ENCODE measurements at regions not wholly inside any gene's neighbourhood (a gene's known extent, or its start where the extent isn't known, plus 50 kb on each side); places are given as distances from the start of the nearest gene placed in this dataset.

DNA sequence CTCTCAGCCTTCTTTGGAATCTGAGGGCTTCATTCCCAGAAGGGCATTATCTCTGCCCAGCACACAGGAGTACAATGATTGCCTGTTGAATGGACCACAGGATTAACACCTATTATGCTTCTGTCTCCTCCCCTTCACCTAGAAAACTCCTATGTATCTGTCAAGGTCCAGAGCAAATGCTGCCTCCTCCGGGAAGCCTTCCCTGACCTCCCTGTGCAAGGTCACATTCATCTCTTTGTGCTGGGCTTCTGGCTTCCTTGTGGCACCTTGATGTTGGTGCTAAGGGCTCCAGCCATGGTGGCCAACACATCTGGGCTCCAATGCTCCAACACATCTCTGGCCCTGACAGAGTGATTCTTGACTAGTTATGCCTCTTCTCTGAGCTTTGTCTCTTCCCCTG lies 49.9 kb upstream of the ATP2B2 start:
- no peak for DNase-seq (ENCODE audit: low read depth in 4 of 4, low spot score in 3 of 4)

- DNase-seq (ENCODE audit: low read depth in 4 of 4, low spot score in 3 of 4): no peak
These were observed 50.9 kb upstream of the ATP2B2 start for GRCh38 chr3:10556312-10556711.

DNA sequence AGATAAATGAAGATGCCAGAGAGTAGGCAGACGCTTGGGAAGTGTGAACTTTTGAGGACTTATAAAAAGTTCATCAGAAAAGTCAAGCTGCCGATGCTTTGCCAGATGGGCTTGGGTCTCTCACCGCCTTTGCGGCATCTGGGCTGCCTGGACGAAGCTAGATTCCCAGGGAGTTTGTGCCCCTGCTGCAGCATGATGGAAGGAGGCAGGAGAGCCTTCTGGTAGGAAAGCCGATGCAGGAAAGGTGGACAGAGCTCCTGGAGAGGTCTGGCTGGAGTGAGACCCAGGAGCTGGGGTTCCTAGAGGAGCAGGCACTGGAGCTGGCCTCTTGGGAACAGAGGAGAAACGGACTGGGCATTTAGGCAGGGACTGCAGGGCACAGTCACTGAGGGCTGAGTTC lies 51.9 kb upstream of the ATP2B2 start:
- no peak for DNase-seq (ENCODE audit: low read depth in 4 of 4, low spot score in 3 of 4)

- DNase-seq (ENCODE audit: low read depth in 4 of 4, low spot score in 3 of 4): no peak
These were observed 52.5 kb upstream of the ATP2B2 start for GRCh38 chr3:10557781-10558373.

- DNase-seq (ENCODE audit: low read depth in 4 of 4, low spot score in 3 of 4): no peak
These were observed 53.4 kb upstream of the ATP2B2 start for GRCh38 chr3:10558736-10559135.

DNA sequence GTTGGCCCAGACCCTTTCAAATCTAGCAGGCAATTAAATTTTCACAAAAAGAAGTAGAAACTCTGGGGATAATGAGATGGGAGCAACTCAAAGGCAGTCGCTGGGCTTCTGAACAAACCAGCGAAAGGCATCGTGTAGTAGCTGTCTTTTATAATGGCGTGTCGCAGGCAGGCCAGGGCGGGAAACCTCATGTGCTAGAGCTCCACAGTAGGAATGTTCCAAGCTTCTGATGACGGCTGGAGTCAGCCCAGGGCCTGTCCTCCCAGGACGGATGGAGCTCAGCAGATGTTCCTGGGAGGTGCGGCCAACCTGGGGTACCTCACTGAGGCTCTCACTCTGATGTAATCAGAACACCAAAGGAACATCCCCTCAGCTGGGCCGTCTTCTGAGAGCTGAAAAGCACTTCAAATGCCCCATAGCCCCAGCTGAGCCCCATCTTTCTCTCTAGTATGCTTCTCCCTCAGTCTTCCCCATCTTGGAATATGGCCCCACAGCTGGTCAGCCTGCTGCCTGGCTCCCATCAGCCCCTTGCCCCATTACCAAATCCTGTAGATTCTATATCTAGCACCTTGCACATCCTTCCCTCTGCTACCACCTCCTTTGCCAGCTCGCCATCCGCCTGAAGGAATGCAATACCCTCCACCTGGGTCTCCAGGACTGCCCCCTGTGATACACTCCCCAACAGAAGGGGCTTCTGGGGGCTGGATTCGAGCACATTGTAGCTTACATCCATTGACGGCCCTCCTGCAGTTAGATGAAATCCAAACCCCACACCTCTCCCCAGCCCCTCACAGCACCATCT lies 54.9 kb upstream of the ATP2B2 start:
- no peak for DNase-seq (ENCODE audit: low read depth in 4 of 4, low spot score in 3 of 4)

DNA sequence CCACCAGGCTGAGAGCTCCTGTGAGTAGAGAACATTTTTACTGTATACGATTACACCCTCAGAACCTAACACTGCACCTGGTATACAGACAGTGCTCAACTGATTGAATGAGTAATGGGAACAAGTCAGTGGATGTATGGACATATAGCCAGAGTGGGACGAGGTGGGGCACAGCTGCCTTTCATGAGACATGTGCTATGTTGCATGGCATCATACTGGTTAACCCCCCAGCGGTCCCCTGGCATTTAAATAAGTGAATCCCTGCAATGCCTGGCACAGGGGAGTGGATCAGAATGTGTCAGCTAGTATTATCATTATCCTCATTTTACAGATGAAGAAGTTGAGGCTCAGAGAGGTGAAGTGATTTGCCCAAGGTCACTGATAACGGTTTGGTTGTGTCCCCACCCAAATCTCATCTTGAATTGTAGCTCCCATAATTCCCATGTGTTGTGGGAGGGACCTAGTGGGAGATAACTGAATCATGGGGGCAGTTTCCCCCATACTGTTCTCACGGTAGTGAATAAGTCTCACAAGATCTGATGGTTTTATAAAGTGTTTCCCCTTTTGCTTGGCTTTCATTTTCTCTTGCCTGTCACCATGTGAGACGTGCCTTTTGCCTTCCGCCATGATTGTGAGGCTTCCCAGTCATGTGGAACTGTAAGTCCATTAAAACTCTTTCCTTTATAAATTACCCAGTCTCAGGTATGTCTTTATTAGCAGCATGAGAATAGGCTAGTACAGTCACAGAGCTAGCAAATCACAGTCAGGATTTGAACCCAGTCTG lies 56.0 kb upstream of the ATP2B2 start:
- DNase-seq (ENCODE audit: low read depth in 4 of 4, low spot score in 3 of 4): no peak

DNA sequence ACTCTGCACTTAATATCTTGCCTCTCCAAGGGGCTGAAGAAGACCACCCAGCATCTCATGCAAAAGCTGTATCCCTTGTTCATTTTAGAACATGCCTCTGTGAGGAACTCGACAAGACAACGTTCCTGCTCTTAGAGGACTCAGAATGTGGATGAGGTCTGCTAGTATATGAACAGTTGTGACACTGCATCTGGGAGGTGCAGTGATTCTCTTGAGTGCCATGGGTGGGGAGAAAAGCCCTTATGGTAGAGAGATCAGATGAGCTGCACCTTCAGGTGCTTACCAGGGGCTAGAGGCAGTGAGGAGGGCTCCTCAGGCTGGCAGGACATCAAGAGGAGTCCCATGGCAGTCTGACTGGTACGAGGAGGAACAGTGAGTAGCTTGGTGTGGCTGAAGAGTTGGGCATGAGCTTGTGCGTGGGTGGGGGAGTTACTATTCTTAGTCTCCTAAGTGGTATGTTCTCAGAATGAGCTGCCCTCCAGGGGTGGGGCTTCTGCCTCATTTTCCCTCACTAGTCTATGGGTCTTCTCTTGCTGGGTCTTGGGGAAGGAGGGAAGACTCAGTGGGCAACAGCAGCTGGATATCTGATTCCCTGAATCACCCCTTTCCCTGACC lies 56.7 kb upstream of the ATP2B2 start:
- no peak for DNase-seq (ENCODE audit: low read depth in 4 of 4, low spot score in 3 of 4)

DNA sequence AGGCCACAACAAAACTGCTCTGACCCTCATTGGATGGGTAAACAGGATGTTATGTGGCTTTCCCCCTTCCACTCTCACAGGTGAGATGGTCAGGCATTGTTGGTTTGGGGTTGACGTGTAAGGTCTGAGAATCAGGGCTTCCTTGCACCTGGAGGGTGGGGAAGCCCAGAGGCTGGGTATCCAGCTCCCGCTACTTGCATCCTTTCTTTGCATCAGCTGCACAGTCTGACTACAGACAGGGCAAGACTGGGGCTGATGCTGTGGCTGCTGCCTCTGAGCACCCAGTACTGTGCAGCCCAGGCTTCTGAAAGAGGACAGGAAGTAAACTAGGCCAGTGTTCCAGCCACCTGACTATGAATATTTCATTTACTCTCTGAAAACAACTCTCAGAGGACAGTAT lies 58.0 kb upstream of the ATP2B2 start:
- no peak for DNase-seq (ENCODE audit: low read depth in 4 of 4, low spot score in 3 of 4)

DNA sequence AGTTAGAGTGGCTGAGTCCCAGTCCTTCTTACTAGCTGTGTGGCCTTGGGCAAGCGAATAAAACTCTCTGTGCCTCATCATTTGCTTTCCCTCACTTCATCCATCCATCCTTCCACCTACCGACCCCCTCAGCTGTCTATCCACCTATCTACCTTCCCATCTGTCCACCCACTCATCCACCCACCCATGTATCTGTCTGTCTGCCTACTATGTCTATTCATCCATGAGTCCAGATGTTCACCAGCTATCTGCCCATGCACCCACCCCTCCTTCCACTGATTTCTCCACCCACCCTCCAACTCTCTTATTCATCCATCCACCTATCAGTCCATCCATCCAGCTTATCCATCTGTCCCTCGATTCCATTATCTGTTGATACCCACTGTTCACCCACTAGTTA lies 60.4 kb upstream of the ATP2B2 start:
- DNase-seq (ENCODE audit: low read depth in 4 of 4, low spot score in 3 of 4): no peak

- DNase-seq (ENCODE audit: low read depth in 4 of 4, low spot score in 3 of 4): no peak
These were observed 61.1 kb upstream of the ATP2B2 start for GRCh38 chr3:10566451-10566850.

DNA sequence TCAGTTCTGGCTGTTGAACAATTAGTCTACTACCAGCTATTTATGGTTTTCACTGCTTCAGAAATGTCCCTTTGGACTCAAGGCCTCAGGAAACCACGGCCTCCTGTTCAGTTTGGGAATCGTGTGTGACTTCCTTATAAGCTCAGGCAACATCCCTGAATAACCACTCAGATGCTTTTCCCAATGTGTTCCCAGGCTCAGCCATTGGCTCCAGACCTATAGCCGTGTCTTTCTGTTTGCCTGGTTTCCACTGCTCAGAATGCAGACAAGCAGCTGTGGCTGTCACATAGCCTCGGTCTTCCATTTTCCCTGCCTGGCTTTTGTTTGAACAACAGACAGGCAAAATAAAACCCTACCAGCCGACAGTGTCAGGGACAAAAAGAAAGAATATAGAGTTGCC lies 63.2 kb upstream of the ATP2B2 start:
- no peak for DNase-seq (ENCODE audit: low read depth in 4 of 4, low spot score in 3 of 4)

GRCh38 chr3:10570196-10570946 lies 65.0 kb upstream of the ATP2B2 start:
- no peak for DNase-seq (ENCODE audit: low read depth in 4 of 4, low spot score in 3 of 4)

- DNase-seq (ENCODE audit: low read depth in 4 of 4, low spot score in 3 of 4): no peak
These were observed 68.8 kb upstream of the ATP2B2 start for GRCh38 chr3:10574101-10574620.

DNA sequence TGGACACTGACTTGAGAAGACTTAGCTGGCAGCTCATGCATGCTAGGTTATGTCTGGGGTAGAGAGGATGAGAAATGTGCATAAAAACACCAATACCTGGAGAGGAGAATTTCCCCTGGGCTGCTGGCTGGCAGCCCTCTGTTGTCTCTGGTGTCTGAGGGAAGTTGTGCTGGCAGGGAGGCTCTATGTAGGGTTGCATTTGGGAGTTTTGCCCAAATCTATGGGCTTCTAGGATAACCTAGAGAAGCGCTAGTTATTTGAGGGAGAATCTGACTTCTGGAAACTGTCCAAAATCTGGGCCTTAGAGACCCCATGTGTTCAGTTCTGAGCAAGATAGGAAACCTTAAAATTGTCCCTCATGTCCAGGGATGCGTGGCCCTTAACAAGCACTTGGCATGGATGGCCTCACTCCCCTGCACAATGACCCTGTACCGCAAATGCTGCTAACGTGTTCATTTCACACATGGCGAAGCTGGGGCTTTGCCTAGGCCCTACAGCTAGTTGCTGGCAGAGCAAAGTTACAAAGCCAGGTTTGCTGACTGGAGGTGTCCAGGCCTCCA lies 70.3 kb upstream of the ATP2B2 start:
- no peak for DNase-seq (ENCODE audit: low read depth in 4 of 4, low spot score in 3 of 4)

DNA sequence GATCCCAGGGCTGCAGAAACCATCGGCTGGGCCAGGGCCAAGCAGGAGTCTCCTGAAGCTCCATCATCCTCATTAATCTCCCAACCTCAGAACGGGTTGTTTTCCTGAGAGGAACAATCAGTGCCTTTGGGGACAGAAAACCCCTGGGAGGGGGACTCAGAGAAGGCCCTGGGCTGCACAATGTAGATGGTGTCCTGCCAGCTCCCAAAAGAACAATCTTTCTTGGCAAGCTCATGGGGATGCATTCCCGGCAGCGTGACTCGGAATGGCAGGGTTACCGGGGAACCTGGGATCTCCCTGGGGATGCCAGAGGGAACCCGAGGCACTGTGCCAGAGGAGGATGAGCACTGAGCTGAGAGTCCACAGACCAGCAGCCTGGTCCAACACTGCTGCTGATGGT lies 72.1 kb upstream of the ATP2B2 start:
- no peak for DNase-seq (ENCODE audit: low read depth in 4 of 4, low spot score in 3 of 4)

DNA sequence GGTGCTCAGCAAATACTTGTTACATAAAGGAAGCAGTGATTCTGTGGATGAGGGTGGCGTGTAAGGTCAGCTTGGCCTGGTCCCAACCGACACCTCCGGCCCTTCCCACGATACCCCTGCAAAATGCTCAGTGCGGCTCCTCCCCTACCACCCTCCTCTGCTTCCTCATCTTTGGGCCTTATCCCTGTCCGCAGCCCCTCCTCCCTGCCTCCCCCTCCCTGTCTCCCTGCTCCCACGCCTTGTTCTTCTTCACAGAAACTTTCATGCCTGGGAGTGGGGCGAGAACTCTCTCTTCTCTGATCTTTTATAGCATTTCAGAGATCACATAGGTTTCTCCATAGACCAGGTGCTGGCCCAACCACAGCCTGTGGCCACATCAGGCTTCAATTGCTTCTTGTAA lies 75.0 kb upstream of the ATP2B2 start:
- no peak for DNase-seq (ENCODE audit: low read depth in 4 of 4, low spot score in 3 of 4)

DNA sequence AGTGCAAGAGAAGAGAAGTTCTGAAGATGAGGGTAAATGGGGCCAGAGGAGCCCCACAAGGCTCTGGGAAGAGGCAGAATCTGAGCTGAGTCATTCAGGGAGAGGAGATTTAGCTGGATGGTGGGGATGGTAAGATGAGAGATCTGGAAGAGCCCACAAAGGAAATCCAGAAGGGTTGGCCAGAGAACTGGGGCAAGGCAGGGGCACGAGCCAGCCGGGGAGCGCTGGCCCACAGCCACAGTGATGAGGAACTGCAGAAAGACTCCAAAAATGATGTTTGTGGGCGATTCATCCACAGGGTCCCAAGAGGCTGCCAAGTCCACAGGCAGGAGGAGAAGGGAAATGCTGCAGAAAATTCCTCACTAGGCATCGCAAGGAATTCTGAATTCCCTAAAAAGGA lies 75.9 kb upstream of the ATP2B2 start:
- DNase-seq (ENCODE audit: low read depth in 4 of 4, low spot score in 3 of 4): no peak

DNA sequence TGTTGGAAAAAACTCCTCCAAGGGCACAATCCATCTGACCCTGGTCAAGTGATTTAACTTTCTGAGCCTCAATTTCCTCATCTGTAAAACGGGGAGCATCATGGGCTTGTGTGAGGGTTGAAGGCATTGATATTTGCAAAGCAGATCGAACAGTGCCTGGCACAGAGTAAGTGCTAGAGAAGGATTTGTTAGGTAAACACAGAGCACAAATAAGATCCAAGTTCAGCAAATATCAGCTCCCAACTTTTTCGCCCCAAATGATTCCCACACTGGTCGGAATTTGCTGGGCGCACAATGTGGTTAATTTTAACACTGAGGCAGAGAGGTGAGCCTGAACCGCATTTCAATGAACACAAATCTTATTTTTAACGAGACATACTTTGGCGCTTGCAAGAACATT lies 76.3 kb upstream of the ATP2B2 start:
- DNase-seq (ENCODE audit: low read depth in 4 of 4, low spot score in 3 of 4): no peak

- DNase-seq (ENCODE audit: low read depth in 4 of 4, low spot score in 3 of 4): no peak
These were observed 77.3 kb upstream of the ATP2B2 start for GRCh38 chr3:10582733-10583132.

Measured in right renal pelvis (tissue), 4 donors.